ENCODE measurements at regions not wholly inside any gene's neighbourhood (a gene's known extent, or its start where the extent isn't known, plus 50 kb on each side); places are given as distances from the start of the nearest gene placed in this dataset.
"Not testable (repeated sequence)": the region's sequence is repeated elsewhere in the genome, so short reads cannot be mapped to it uniquely, and the experiment has no call there.

- no peaks in the 10 kb centered on the region for H4K20me1 ChIP-seq (ENCODE audit: insufficient read depth)
- H3K9ac ChIP-seq (ENCODE audit: low read length) = no peak overlapping the region
- H3K9me2 ChIP-seq (ENCODE audit: insufficient read depth, low read length) = no peaks in the 10 kb centered on the region
- H3K79me2 ChIP-seq (replicated peaks; ENCODE audit: insufficient read depth, low read length) = no peaks in the 10 kb centered on the region
- H3K4me2 ChIP-seq (ENCODE audit: low read length) = no peak overlapping the region
- no peak overlapping the region for H3K27ac ChIP-seq (ENCODE audit: low read length)
- no peaks in the 10 kb centered on the region for H3K36me3 ChIP-seq (ENCODE audit: insufficient read depth, low read length)
- TF ChIP-seq EP300 (conservative IDR thresholded peaks at IDR 0.05; ENCODE audit: poor library complexity, severe bottlenecking) (no peak), TAF1 (IDR thresholded peaks at IDR 0.05; ENCODE audit: low read depth) (no peak), POLR2AphosphoS5 (IDR thresholded peaks at IDR 0.05) (no peak), MXI1 (conservative IDR thresholded peaks at IDR 0.05; ENCODE audit: poor library complexity, severe bottlenecking) (no peak), CTCF (IDR thresholded peaks at IDR 0.05; ENCODE audit: poor library complexity, severe bottlenecking) (no peak), SMC3 (conservative IDR thresholded peaks at IDR 0.05; ENCODE audit: poor library complexity) (no peak), RAD21 (conservative IDR thresholded peaks at IDR 0.05) (no peak), EZH2 (IDR thresholded peaks at IDR 0.05; ENCODE audit: borderline replicate concordance, insufficient read depth, low read length, poor library complexity, severe bottlenecking) (no peak)
- H3K4me3 ChIP-seq (ENCODE audit: low read length) = no peak overlapping the region
- H3K9me3 ChIP-seq (ENCODE audit: low read length) = no peaks in the 10 kb centered on the region
- no peaks in the 10 kb centered on the region for H3F3A ChIP-seq (ENCODE audit: insufficient read depth, low read length, poor library complexity, severe bottlenecking)
- H3K27me3 ChIP-seq (ENCODE audit: insufficient read depth, low read depth, low read length) = no peaks in the 10 kb centered on the region
- no peak overlapping the region for H2AFZ ChIP-seq (ENCODE audit: low read depth, low read length)
Observed at GRCh38 chr3:20726786-20727185, 540.8 kb upstream of the SGO1 start.

- no peak overlapping the region for H3K4me2 ChIP-seq (ENCODE audit: low read length)
- no peaks in the 10 kb centered on the region for H3K27me3 ChIP-seq (ENCODE audit: insufficient read depth, low read depth, low read length)
- TF ChIP-seq RAD21 (conservative IDR thresholded peaks at IDR 0.05) (no peak), CTCF (IDR thresholded peaks at IDR 0.05; ENCODE audit: poor library complexity, severe bottlenecking) (no peak), MXI1 (conservative IDR thresholded peaks at IDR 0.05; ENCODE audit: poor library complexity, severe bottlenecking) (no peak), EP300 (conservative IDR thresholded peaks at IDR 0.05; ENCODE audit: poor library complexity, severe bottlenecking) (no peak), EZH2 (IDR thresholded peaks at IDR 0.05; ENCODE audit: borderline replicate concordance, insufficient read depth, low read length, poor library complexity, severe bottlenecking) (no peak), TAF1 (IDR thresholded peaks at IDR 0.05; ENCODE audit: low read depth) (no peak), SMC3 (conservative IDR thresholded peaks at IDR 0.05; ENCODE audit: poor library complexity) (no peak), POLR2AphosphoS5 (IDR thresholded peaks at IDR 0.05) (no peak), REST (IDR thresholded peaks at IDR 0.05; ENCODE audit: borderline replicate concordance) (no peak)
- H4K20me1 ChIP-seq (ENCODE audit: insufficient read depth) = no peaks in the 10 kb centered on the region
- no peak overlapping the region for H3K4me3 ChIP-seq (ENCODE audit: low read length)
- H3K27ac ChIP-seq (ENCODE audit: low read length) = no peak overlapping the region
- H3K9me2 ChIP-seq (ENCODE audit: insufficient read depth, low read length) = no peaks in the 10 kb centered on the region
- no peaks in the 10 kb centered on the region for H3K9me3 ChIP-seq (ENCODE audit: low read length)
- H3K9ac ChIP-seq (ENCODE audit: low read length) = no peak overlapping the region
- H3F3A ChIP-seq (ENCODE audit: insufficient read depth, low read length, poor library complexity, severe bottlenecking) = no peaks in the 10 kb centered on the region
- no peak overlapping the region for H2AFZ ChIP-seq (ENCODE audit: low read depth, low read length)
- H3K36me3 ChIP-seq (ENCODE audit: insufficient read depth, low read length) = no peaks in the 10 kb centered on the region
- H3K79me2 ChIP-seq (replicated peaks; ENCODE audit: insufficient read depth, low read length) = no peaks in the 10 kb centered on the region
Observed at GRCh38 chr3:20724241-20724640, 538.2 kb upstream of the SGO1 start.

GRCh38 chr3:20716425-20716824 lies 530.4 kb upstream of the SGO1 start:
- H3K9ac ChIP-seq (ENCODE audit: low read length); H3F3A ChIP-seq (ENCODE audit: insufficient read depth, low read length, poor library complexity, severe bottlenecking); H3K4me2 ChIP-seq (ENCODE audit: low read length); H3K27me3 ChIP-seq (ENCODE audit: insufficient read depth, low read depth, low read length); H3K4me3 ChIP-seq (ENCODE audit: low read length); H4K20me1 ChIP-seq (ENCODE audit: insufficient read depth); H2AFZ ChIP-seq (ENCODE audit: low read depth, low read length); H3K79me2 ChIP-seq (replicated peaks; ENCODE audit: insufficient read depth, low read length); H3K9me2 ChIP-seq (ENCODE audit: insufficient read depth, low read length); H3K27ac ChIP-seq (ENCODE audit: low read length); H3K36me3 ChIP-seq (ENCODE audit: insufficient read depth, low read length); H3K9me3 ChIP-seq (ENCODE audit: low read length): not testable (repeated sequence)

Data from neural cell (in vitro differentiated cells).